HCT116 (cell line): ENCODE measurements at regions not wholly inside any gene's neighbourhood (a gene's known extent, or its start where the extent isn't known, plus 50 kb on each side); places are given as distances from the start of the nearest gene placed in this dataset.

Source experiments
- CTCF ChIP-seq, 3 experiments: fragments of 200-600 bp in 1 of 3; sonication (generic) in 1 of 3; IDR thresholded peaks in 2 of 3; conservative IDR thresholded peaks in 1 of 3; 2 replicates each; pipeline ENCODE4 v1.5.1; 2012 to 2017; ENCODE audit warnings: low read depth in 2 of 3, low read length in 2 of 3, antibody characterized with exemption in 1 of 3, borderline replicate concordance in 1 of 3, control low read depth in 1 of 3, mild to moderate bottlenecking in 1 of 3, mixed read lengths in 1 of 3, mixed run types in 1 of 3, moderate library complexity in 1 of 3; ENCODE audit not compliant: insufficient read depth in 1 of 3
- ELF1 ChIP-seq: IDR thresholded peaks from 2 replicates; pipeline ENCODE4 v1.6.1; 2012; ENCODE audit warnings: low read depth, borderline replicate concordance
- EZH2 ChIP-seq: fragments of 200-600 bp; sonication (generic); IDR thresholded peaks from 2 replicates; pipeline ENCODE4 v1.6.1; 2017; ENCODE audit warnings: antibody characterized with exemption, mixed run types
- EZH2phosphoT487 ChIP-seq: fragments of 200-600 bp; IDR thresholded peaks from 2 replicates; pipeline ENCODE4 v1.6.1; 2018; ENCODE audit warnings: antibody characterized with exemption, borderline replicate concordance
- POLR2A ChIP-seq: IDR thresholded peaks from 2 replicates; pipeline ENCODE4 v1.7.0; 2011; ENCODE audit warnings: borderline replicate concordance; ENCODE audit not compliant: insufficient read depth, insufficient read length; ENCODE audit errors: extremely low read depth
- REST ChIP-seq: IDR thresholded peaks from 2 replicates; pipeline ENCODE4 v1.6.1; 2012; ENCODE audit warnings: low read depth
- YY1 ChIP-seq: IDR thresholded peaks from 2 replicates; pipeline ENCODE4 v1.6.1; 2011; ENCODE audit warnings: low read length, low read depth, moderate library complexity, mild to moderate bottlenecking; ENCODE audit not compliant: insufficient replicate concordance; ENCODE audit errors: extremely low read depth

GRCh38 chr1:208535511-208535910 is 291.3 kb upstream of the PLXNA2 start:
- TF ChIP-seq CTCF (IDR thresholded peaks at IDR 0.05 in 2 of 3, conservative IDR thresholded peaks at IDR 0.05 in 1 of 3; ENCODE audit: borderline replicate concordance in 1 of 3, insufficient read depth in 1 of 3, low read depth in 2 of 3, low read length in 2 of 3) (no peak), EZH2 (no peak), REST (no peak), ELF1 (no peak), YY1 (no peak), POLR2A (no peak), EZH2phosphoT487 (no peak)
